GM12864 (cell line): ENCODE measurements at regions not wholly inside any gene's neighbourhood (a gene's known extent, or its start where the extent isn't known, plus 50 kb on each side); places are given as distances from the start of the nearest gene placed in this dataset.
"Not testable (repeated sequence)": the region's sequence is repeated elsewhere in the genome, so short reads cannot be mapped to it uniquely, and the experiment has no call there.

Experiments
- DNase-seq: peaks from one replicate; pipeline ENCODE4 v3.0.0-alpha.2; 2011; ENCODE audit warnings: low read depth
- H3K4me3 ChIP-seq: 2 replicates; pipeline ENCODE4 v1.5.1; 2011; ENCODE audit warnings: mild to moderate bottlenecking, low read depth, low read length, control low read depth
- TF ChIP-seq, protein P1 (sequence below): IDR thresholded peaks from 2 replicates; pipeline ENCODE4 v1.5.1; 2011; ENCODE audit warnings: low read depth, mild to moderate bottlenecking, moderate library complexity, low read length, control low read depth, inconsistent platforms; ENCODE audit errors: missing control alignments

DNA sequence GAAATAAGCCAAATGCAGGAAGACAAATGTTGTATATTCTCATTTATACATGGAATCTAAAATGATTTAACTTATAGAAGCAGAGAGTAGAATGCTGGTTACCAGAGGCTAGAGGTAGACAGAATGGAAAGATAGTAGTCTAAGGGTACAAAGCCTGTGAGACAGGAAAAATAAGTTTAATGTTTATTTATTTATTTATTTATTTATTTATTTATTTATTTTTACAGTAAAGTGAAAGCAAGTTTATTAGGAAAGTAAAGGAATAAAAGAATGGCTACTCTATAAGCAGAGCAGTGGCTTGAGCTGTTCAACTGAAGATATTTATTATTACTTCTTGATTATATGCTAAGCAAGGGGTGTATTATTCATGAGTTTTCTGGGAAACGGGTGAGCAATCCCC is 203.2 kb downstream of the LAS1L start:
- DNase-seq, result no peak
- TF ChIP-seq, protein P1, sequence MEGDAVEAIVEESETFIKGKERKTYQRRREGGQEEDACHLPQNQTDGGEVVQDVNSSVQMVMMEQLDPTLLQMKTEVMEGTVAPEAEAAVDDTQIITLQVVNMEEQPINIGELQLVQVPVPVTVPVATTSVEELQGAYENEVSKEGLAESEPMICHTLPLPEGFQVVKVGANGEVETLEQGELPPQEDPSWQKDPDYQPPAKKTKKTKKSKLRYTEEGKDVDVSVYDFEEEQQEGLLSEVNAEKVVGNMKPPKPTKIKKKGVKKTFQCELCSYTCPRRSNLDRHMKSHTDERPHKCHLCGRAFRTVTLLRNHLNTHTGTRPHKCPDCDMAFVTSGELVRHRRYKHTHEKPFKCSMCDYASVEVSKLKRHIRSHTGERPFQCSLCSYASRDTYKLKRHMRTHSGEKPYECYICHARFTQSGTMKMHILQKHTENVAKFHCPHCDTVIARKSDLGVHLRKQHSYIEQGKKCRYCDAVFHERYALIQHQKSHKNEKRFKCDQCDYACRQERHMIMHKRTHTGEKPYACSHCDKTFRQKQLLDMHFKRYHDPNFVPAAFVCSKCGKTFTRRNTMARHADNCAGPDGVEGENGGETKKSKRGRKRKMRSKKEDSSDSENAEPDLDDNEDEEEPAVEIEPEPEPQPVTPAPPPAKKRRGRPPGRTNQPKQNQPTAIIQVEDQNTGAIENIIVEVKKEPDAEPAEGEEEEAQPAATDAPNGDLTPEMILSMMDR, result no peak
- no peak overlapping the region for H3K4me3 ChIP-seq

DNA sequence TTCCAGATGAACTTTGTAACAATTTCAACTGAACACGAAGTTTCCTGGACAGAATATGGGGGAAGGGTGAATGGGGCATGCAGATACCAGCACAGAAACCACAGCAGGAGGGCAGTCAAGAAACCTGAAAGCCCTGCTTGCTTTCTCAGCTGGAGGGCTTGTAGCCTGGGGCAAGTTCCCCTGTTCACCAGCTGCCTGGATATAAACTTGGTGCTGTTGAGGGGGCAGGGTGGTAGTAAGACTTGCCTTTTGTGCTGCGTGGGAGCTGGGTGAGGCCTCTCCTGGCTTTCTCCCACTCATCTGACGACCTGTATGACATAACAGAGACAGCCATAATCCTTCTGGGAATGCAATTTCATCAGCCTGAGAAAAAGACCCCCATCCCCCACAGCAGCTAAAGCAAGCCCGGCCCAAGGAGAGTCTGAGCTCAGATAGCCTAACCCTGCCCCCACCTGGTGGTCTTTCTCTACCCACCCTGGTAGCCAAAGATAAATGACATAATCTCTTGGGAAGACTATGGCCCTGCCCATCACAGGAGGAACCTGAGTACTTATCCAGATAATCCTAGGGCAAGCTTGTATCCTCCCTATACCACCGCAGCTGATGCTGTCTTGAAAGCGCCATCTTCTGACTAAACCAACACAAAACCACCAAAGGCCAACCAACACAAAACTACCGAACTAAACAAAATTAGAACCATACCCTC is 234.3 kb downstream of the LAS1L start:
- TF ChIP-seq, protein P1, result no peak
- DNase-seq, result no peak
- no peak overlapping the region for H3K4me3 ChIP-seq

DNA sequence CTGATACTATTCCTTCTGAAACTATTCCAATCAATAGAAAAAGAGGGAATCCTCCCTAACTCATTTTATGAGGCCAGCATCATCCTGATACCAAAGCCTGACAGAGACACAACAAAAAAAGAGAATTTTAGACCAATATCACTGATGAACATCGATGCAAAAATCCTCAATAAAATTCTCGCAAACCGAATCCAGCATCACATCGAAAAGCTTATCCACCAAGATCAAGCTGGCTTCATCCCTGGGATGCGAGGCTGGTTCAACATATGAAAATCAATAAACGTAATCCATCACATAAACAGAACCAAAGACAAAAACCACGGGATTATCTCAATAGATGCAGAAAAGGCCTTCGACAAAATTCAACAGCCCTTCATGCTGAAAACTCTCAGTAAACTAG is 251.7 kb downstream of the LAS1L start:
- DNase-seq, H3K4me3 ChIP-seq: not testable (repeated sequence)

DNA sequence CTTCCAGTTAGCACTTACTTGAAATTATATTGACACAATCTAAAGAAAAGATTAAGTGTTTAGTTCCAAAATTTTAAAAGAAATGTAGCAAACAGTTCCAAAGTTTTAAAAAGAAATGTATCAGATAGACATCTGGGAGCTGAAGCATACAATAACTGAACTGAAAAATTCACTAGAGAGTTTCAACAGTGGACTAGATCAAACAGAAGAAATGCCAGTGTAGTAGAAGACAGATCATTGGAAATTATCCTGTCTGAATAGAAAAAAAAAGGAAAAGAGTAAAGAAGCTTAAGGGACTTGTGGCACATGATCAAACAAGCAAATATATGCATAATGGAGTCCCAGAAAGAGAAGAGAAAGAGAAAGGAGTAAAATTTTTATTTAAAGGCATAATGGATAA is 261.4 kb downstream of the LAS1L start:
- TF ChIP-seq, protein P1, result no peak
- no peak overlapping the region for H3K4me3 ChIP-seq
- no peak for DNase-seq

DNA sequence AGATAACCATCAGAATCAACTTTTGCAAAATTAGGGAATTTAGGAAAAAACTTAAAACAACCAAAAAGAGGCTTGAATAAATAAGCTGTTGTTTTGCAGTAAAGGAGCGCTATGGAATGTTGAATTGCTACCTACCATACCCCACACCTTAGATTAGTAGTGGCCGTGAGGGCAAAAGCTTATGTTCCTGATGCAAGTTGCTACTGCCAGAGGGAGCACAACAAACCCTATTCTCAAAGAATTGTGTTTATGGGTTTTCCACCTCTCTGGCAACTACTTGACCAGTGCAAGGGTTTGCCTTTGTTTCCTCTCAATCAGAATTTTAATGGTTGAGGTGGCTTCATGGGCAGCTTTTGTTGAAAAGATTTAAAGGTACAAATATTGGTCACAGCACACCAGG is 268.1 kb downstream of the LAS1L start:
- H3K4me3 ChIP-seq, result no peak overlapping the region
- TF ChIP-seq, protein P1, result no peak
- DNase-seq, result no peak

DNA sequence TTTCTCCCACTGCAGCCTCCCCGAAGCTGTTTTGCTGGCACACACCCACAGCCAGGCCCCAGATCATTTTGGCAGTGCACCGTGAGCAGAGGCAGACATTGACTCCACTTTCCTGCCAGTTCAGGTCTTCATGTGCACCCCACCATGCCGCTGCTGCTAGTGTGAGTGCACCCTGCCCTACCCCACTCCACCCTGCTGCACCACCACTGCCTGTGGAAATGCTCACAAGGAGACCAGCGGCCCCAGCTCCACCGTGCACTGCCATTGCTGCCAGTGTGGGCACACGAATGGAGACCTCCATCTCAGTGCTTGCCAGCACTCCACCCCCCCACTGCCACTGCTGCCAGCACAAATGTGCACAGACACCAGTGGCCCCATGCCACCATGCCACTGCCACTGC is 277.6 kb upstream of the ZC4H2 start:
- TF ChIP-seq, protein P1, result no peak

DNA sequence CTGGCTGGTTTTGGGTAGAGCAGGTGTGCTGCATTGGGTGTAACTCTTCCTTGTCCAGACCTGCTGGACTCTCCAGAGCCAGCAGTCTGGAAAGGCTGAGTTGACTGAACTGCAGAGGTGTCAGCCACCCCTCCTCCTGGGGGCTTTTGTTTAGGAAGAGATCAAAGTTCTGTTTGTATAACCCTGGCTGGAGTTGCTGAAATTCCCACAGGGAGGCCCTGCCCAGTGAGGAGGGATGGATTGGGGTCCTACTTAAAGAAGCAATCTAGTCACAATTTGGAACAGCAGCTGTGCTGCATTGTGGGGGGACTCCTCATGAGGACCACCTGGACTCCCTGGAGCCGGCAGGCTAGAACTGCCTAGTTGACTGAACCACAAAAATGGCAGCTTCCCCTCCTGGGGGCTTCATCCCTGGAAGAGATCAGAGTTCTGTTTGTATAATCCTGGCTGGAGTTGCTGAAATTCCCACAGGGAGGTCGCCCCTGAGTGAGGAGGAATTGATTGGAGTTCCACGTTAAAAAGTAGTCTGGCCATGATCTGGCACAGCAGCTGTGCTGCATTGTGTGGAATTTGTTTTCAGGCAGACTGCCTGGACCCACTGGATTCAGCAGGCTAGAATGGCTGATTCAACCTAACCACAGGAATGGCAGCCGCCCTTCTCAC is 264.9 kb upstream of the ZC4H2 start:
- DNase-seq, result no peak
- TF ChIP-seq, protein P1, result no peak
- H3K4me3 ChIP-seq, result no peak overlapping the region

More for the DNA sequence above, 277.6 kb upstream of the ZC4H2 start:
- H3K4me3 ChIP-seq, result no peak overlapping the region
- no peak for DNase-seq
